ENCODE measurements at regions not wholly inside any gene's neighbourhood (a gene's known extent, or its start where the extent isn't known, plus 50 kb on each side); places are given as distances from the start of the nearest gene placed in this dataset.

GRCh38 chr14:38124506-38124905 lies 83.2 kb upstream of the SSTR1 start:
- TF ChIP-seq CTCF (IDR thresholded peaks at IDR 0.05) (no peak), EP300 (IDR thresholded peaks at IDR 0.05) (no peak)

Data from ovary (tissue), 3 donors.